ENCODE measurements at regions not wholly inside any gene's neighbourhood (a gene's known extent, or its start where the extent isn't known, plus 50 kb on each side); places are given as distances from the start of the nearest gene placed in this dataset.

GRCh38 chr1:203569490-203570318, 56.9 kb upstream of the ATP2B4 start:
- no peak for TF ChIP-seq CTCF (IDR thresholded peaks at IDR 0.05; ENCODE audit: poor library complexity, severe bottlenecking)
- no peak for TF ChIP-seq REST (IDR thresholded peaks at IDR 0.05; ENCODE audit: borderline replicate concordance)
- no peak for TF ChIP-seq SMC3 (conservative IDR thresholded peaks at IDR 0.05; ENCODE audit: poor library complexity)
- TF ChIP-seq TAF1 (IDR thresholded peaks at IDR 0.05; ENCODE audit: low read depth), result no peak
- TF ChIP-seq POLR2AphosphoS5 (IDR thresholded peaks at IDR 0.05), result no peak
- no peak for TF ChIP-seq EP300 (conservative IDR thresholded peaks at IDR 0.05; ENCODE audit: poor library complexity, severe bottlenecking)
- TF ChIP-seq RAD21 (conservative IDR thresholded peaks at IDR 0.05), result no peak
- TF ChIP-seq MXI1 (conservative IDR thresholded peaks at IDR 0.05; ENCODE audit: poor library complexity, severe bottlenecking), result no peak
- no peak for TF ChIP-seq EZH2 (IDR thresholded peaks at IDR 0.05; ENCODE audit: borderline replicate concordance, insufficient read depth, low read length, poor library complexity, severe bottlenecking)
- H3F3A ChIP-seq (ENCODE audit: insufficient read depth, low read length, poor library complexity, severe bottlenecking), result no peaks in the 10 kb centered on the region
- H3K27ac ChIP-seq (ENCODE audit: low read length), result no peak overlapping the region
- no peak overlapping the region for H3K4me2 ChIP-seq (ENCODE audit: low read length)
- no peaks in the 10 kb centered on the region for H3K27me3 ChIP-seq (ENCODE audit: insufficient read depth, low read depth, low read length)
- H3K9me3 ChIP-seq (ENCODE audit: low read length), result no peaks in the 10 kb centered on the region
- no peak overlapping the region for H2AFZ ChIP-seq (ENCODE audit: low read depth, low read length)
- H3K36me3 ChIP-seq (ENCODE audit: insufficient read depth, low read length), result no peaks in the 10 kb centered on the region
- no peak overlapping the region for H3K9ac ChIP-seq (ENCODE audit: low read length)
- H4K20me1 ChIP-seq (ENCODE audit: insufficient read depth), result no peaks in the 10 kb centered on the region
- H3K9me2 ChIP-seq (ENCODE audit: insufficient read depth, low read length), result no peaks in the 10 kb centered on the region
- no peaks in the 10 kb centered on the region for H3K79me2 ChIP-seq (replicated peaks; ENCODE audit: insufficient read depth, low read length)
- no peak overlapping the region for H3K4me3 ChIP-seq (ENCODE audit: low read length)

- Histone ChIP-seq H3K9ac (ENCODE audit: low read length) (no peak overlapping the region), H4K20me1 (ENCODE audit: insufficient read depth) (no peaks in the 10 kb centered on the region), H3K9me3 (ENCODE audit: low read length) (no peaks in the 10 kb centered on the region), H2AFZ (ENCODE audit: low read depth, low read length) (no peak overlapping the region), H3F3A (ENCODE audit: insufficient read depth, low read length, poor library complexity, severe bottlenecking) (no peaks in the 10 kb centered on the region), H3K9me2 (ENCODE audit: insufficient read depth, low read length) (no peaks in the 10 kb centered on the region), H3K4me2 (ENCODE audit: low read length) (no peak overlapping the region), H3K4me3 (ENCODE audit: low read length) (no peak overlapping the region), H3K36me3 (ENCODE audit: insufficient read depth, low read length) (no peaks in the 10 kb centered on the region), H3K27ac (ENCODE audit: low read length) (no peak overlapping the region), H3K27me3 (ENCODE audit: insufficient read depth, low read depth, low read length) (no peaks in the 10 kb centered on the region), H3K79me2 (replicated peaks; ENCODE audit: insufficient read depth, low read length) (no peaks in the 10 kb centered on the region)
- TF ChIP-seq MXI1 (conservative IDR thresholded peaks at IDR 0.05; ENCODE audit: poor library complexity, severe bottlenecking), result no peak
- TF ChIP-seq CTCF (IDR thresholded peaks at IDR 0.05; ENCODE audit: poor library complexity, severe bottlenecking), result no peak
- no peak for TF ChIP-seq RAD21 (conservative IDR thresholded peaks at IDR 0.05)
- TF ChIP-seq POLR2AphosphoS5 (IDR thresholded peaks at IDR 0.05), result no peak
- TF ChIP-seq REST (IDR thresholded peaks at IDR 0.05; ENCODE audit: borderline replicate concordance), result no peak
- no peak for TF ChIP-seq SMC3 (conservative IDR thresholded peaks at IDR 0.05; ENCODE audit: poor library complexity)
- no peak for TF ChIP-seq EZH2 (IDR thresholded peaks at IDR 0.05; ENCODE audit: borderline replicate concordance, insufficient read depth, low read length, poor library complexity, severe bottlenecking)
- TF ChIP-seq TAF1 (IDR thresholded peaks at IDR 0.05; ENCODE audit: low read depth), result no peak
- no peak for TF ChIP-seq EP300 (conservative IDR thresholded peaks at IDR 0.05; ENCODE audit: poor library complexity, severe bottlenecking)
Observed at GRCh38 chr1:203570805-203571204, 55.8 kb upstream of the ATP2B4 start.

All from neural cell (in vitro differentiated cells).